Lung microvascular endothelial cell (primary cell): ENCODE measurements at regions not wholly inside any gene's neighbourhood (a gene's known extent, or its start where the extent isn't known, plus 50 kb on each side); places are given as distances from the start of the nearest gene placed in this dataset.
"Not testable (repeated sequence)": the region's sequence is repeated elsewhere in the genome, so short reads cannot be mapped to it uniquely, and the experiment has no call there.

Source experiments
- DNase-seq, 2 donors: peaks; one replicate each; pipeline versions ENCODE4 v3.0.0 to v3.0.0-alpha.2; 2010; ENCODE audit warnings: low read depth in 2 of 2

DNA sequence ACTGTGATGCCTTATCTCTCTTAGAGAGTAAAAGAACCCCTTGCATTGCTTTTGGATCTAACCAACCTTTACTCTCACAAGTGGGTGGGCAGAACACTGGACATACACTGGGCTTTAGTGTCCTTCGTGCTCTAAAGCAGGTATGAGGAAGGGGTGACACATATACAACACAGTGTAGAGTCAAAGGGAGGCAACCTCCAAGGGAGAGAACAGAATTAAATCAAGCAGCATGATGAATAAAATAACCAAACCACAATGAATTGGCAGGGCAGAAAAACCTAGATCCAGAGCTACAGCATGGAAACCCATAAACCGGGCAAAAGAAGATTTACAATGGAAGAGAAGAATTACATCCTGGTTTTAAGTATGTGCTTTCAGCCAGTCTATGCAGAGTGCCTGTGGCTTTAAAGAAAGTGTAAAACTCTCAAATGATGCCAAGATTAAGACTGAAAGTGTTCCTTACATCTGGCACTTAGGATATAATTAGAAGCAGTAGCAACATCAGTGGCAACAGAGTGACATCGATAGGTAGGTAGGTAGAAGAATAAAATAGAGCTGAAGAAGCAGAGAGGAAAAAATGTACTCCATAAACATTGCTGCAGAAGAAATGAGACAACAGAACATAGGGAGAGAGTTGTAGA is 191.7 kb upstream of the ZC3H15 start:
- DNase-seq = no peak

- DNase-seq = no peak
These were observed 186.4 kb upstream of the ZC3H15 start for GRCh38 chr2:186299610-186300009.

DNA sequence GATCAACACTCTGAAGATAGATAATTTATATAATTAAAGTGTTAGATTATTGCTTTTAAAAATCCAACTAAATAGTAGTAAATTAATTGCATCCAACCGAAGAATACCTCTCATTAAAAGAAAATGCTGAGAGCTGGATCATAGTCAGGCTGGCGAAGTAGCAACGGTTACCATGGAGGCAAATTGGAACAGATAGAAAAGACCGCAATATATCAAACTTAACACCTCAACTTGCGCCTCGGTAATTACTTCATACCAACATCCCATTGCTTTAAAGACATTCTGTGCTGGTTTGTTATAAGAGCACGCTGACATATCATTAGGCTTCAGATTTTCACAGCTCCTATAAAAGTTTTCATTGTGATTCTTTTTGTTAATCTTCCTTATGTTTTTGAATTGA is 183.8 kb upstream of the ZC3H15 start:
- DNase-seq = no peak

- no peak for DNase-seq
These were observed 183.0 kb upstream of the ZC3H15 start for GRCh38 chr2:186303091-186303490.

DNA sequence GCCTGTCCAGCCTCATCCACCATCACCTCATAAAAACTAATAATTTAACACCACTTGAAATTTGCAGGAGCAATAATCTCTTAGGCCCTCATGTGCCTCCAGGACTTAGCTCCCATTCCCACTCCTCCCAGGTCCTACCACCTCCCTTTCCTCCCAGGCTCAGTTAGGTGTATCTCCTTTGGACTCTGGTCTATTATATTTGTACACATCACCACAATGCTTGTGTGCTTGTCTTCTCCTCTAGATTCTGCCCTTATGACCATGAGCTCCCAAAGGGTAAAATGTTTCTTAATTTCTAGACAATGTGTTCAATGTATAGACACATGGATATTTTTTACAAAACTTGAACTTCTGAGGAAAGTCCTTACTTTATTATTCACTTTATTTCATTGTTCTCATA is 182.0 kb upstream of the ZC3H15 start:
- DNase-seq = no peak

DNA sequence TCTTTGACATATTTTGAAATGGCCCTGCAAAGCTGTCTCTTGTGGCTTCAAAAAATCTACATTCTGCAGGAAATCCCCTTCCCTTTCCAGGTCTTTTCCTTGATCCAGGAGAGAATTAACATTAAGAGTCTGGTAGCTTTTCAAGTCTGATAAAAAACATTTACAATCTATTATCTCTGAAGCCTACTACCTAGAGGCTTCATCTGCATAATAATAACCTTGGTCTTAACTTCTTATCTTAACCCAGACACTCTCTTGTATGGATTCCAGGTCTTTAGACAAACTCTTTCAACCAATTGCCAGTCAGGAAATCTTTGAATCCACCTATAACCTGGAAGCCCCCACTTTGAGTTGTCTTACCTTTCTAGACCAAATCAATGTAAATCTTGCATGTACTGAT is 179.3 kb upstream of the ZC3H15 start:
- no peak for DNase-seq

GRCh38 chr2:186307871-186308270 is 178.2 kb upstream of the ZC3H15 start:
- no peak for DNase-seq

GRCh38 chr2:186308347-186308746 is 177.7 kb upstream of the ZC3H15 start:
- peak in 1 of 2 donors; percentile 28 for DNase-seq

DNA sequence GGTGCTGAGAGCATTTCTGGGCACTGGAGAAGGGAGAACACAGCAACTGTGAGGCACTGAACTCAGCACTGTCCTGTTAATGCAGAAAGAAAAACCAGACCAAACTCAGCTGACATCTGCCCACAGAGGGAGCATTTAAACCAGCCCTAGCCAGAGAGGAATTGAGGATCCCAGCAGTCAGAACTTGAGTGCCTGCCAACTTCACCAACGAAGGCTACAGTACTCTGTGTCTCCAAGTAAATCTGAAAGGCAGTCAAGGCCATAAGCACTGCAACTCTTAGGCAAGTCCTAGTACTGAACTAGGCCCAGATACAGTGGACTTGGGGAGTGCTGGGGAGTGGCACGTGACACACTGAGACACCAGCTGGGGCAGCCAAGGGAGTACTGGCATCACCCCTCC is 176.2 kb upstream of the ZC3H15 start:
- DNase-seq = no peak

GRCh38 chr2:186319105-186319504 is 167.0 kb upstream of the ZC3H15 start:
- DNase-seq = no peak

GRCh38 chr2:186325827-186326535 is 160.1 kb upstream of the ZC3H15 start:
- no peak for DNase-seq

GRCh38 chr2:186327251-186327868 is 158.7 kb upstream of the ZC3H15 start:
- DNase-seq = no peak

- DNase-seq = no peak
These were observed 157.2 kb upstream of the ZC3H15 start for GRCh38 chr2:186328838-186329237.

- no peak for DNase-seq
These were observed 156.0 kb upstream of the ZC3H15 start for GRCh38 chr2:186330050-186330449.

DNA sequence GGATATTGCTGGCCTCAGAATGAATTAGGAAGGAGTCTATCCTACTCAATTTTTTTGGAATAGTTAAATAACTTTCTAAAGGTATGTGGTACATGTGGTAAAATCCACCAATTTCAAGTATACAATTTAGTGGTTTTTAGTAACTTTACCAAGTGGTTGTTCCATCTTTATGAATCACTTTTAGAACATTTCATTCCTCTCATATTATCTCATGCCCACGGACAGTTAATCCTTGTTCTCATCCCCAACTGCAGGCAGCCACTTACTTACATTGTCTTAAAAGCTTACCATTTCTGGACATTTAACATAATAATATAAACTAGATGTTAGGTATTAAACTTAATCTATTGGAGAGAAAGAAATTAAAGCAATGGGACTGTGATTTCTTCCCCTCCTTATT is 146.3 kb upstream of the ZC3H15 start:
- DNase-seq = no peak

- DNase-seq = no peak
These were observed 144.0 kb upstream of the ZC3H15 start for GRCh38 chr2:186342029-186342428.

- DNase-seq = no peak
These were observed 140.3 kb upstream of the ZC3H15 start for GRCh38 chr2:186345745-186346144.

DNA sequence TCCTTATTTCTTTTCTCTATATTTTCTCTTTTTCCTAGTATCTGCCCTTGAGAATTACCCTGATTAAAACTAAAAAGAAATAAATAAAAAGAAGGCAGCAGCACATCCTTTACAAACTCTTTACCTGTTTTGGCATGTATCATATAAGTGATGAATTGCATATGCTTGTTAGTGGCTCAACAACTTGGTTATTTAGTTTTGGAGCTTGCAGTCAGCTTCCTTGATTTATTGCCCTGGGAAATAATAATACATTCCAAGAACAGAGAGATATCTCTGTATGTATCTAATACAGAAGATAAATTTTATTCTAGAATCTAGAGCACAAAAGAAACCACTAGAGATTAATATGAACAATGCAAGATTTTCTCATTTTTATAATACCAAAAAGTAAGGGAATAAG is 139.8 kb upstream of the ZC3H15 start:
- no peak for DNase-seq

DNA sequence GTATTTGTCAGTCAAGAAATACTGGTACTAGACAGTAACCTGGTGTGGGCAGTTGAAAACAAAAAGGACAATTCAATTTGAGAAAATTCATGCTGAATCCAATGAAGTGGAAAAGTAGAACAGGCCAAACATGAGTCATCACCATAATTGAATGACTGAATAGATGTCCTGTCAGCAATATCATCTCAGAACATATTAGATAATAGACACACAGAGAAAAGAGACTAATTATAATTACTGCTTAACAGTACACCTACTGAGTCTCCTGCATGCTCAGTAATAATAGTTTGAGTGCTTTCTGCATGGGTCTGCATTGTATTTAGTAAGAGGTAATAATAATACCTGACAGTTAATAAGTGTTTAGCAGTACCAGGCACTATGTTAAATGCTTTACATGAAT is 138.6 kb upstream of the ZC3H15 start:
- DNase-seq = peak; percentile 16 to 22

DNA sequence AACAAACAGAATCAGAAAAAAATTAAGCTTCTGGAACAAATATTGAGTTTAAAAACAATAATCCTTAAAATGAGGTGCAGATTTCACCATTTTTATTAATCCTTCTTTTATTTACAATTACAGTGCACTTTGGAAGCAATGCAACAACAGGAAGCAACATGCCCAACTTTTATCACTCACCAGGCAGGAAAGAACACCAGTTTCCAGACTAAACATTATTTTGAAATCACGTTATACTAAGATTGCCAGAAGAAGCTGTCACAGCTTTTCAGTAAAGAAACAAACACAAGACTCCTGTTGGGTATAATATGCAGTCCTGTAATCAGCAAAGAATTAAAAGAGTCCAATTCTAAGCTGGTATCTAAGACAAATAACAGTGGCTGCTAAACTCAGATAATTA is 137.9 kb upstream of the ZC3H15 start:
- peak in 1 of 2 donors; percentile 11 for DNase-seq

- DNase-seq = peak in 1 of 2 donors; percentile 87
These were observed 136.6 kb upstream of the ZC3H15 start for GRCh38 chr2:186349508-186349907.

- not testable (repeated sequence) for DNase-seq
These were observed 131.9 kb upstream of the ZC3H15 start for GRCh38 chr2:186354160-186354559.

DNA sequence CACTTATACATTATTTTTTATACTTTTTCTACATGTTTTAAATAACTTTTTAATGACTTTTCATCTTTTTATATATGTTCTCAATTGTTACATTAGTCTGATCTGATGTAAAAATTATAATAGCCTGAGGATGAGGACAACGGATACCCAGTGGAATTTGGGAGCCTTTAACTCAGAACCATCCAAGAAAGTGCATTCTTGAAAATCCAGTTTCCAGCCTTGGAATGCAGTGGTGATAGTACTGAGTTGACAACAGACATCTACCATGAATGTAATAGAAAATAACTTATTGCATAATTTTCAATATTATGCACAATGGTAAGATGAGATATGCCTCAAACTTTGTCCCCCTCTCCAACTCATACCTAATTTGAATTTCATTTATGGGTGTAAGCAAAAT is 120.7 kb upstream of the ZC3H15 start:
- DNase-seq = no peak
